Activated T-cell treated with anti-CD3 and anti-CD28 coated beads, Interleukin-2, amount 50 U/mL, for 1 hour (primary cell): ENCODE measurements at regions not wholly inside any gene's neighbourhood (a gene's known extent, or its start where the extent isn't known, plus 50 kb on each side); places are given as distances from the start of the nearest gene placed in this dataset.
"Not testable (repeated sequence)": the region's sequence is repeated elsewhere in the genome, so short reads cannot be mapped to it uniquely, and the experiment has no call there.

Experiments used
- DNase-seq: peaks from one replicate; pipeline ENCODE4 v3.0.0-alpha.2; 2020

DNA sequence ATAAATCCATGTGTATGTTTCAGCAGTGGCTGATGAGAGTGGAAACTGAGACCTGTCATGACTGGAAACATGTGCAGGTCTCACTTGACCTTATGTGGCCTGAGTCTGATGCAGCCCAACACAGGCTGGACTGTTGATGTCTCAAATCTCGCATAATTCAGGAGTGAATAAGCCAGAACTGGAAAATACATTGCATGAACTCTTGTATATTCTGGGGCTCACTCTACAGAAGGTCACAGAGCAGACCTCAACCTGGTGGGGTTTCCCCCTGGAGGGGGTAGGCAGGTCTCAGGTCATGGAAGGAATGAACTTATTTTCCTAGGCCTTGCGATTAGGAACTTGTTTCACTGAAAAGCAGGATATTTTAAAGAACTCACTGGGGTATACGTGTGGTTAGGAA lies 146.3 kb upstream of the THUMPD2 start:
- DNase-seq: no peak

DNA sequence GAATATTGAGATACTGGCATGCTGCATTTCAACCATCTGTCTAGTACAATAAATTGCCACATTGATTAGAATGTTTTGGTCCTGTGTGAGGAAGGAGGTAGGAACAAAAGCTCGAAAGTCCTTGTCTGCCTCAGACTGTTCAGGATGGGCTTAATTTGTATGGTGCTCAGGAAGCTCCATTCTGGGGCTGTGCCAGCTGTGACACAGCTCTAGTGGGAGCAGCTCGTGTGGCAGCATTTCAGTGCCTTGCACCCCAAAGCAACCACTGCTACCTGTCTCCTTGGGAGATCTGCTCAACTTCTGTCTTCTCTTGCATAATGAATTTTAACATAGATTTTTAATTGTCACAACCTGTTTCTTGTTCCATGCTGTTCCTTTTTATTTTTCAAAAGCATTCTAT lies 144.4 kb upstream of the THUMPD2 start:
- no peak for DNase-seq

DNA sequence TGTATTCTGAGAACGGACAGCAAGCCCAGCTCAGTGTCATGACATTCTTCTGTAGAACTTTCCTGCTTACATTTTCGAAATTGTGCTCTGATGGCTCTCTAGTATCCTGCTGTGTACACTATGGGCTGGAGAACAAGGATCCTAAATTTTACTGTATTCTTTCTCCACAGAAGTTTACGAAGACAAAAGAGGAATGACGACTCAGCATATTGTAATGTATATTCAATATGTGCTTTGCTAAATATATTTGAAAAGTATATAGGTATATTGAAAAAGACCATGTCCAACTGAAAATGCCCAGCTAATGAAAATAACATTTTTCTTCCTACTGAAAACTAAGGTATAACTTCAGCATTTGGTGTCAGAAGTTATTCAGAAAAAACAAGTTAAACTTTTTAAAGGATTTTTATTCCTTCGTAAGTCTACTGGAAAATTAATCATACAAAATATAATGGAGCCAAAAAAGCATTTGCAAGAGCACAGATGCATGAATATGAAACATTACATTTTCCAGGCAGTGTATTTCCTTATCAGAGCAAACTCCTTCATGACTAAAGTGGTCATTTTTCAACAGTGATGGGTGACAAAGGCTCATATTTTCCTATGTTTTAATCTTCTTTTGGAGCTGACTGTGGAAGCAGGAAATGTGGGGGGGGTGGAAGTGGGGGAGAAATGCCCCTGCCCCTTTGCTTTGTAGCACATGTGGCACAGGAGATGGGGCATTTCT lies 143.8 kb upstream of the THUMPD2 start:
- no peak for DNase-seq

DNA sequence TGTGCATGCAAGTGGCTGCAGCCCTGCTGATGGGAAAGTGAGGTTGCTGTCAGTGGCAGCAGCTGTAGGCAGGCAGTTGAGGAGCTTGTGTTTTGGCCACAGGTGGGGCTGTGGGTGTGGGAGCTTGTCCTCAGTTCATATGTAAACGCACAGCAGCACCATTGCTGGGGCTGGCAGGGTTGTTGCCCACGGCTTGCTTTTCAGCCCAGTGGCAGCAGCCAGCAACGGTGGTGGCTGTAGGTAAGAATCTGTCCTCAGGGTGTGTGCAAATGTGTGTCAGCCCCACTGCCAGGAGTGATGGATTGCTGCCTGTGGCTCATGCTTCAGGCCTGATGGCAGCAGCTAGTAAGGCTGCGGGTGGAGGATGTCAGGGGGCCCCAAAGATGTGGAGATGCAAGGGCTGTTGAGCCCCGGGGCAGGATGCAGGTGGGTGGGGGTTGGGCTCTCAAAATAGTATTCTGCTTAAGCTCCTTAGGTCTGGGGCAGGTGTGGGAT lies 141.3 kb upstream of the THUMPD2 start:
- DNase-seq: no peak

DNA sequence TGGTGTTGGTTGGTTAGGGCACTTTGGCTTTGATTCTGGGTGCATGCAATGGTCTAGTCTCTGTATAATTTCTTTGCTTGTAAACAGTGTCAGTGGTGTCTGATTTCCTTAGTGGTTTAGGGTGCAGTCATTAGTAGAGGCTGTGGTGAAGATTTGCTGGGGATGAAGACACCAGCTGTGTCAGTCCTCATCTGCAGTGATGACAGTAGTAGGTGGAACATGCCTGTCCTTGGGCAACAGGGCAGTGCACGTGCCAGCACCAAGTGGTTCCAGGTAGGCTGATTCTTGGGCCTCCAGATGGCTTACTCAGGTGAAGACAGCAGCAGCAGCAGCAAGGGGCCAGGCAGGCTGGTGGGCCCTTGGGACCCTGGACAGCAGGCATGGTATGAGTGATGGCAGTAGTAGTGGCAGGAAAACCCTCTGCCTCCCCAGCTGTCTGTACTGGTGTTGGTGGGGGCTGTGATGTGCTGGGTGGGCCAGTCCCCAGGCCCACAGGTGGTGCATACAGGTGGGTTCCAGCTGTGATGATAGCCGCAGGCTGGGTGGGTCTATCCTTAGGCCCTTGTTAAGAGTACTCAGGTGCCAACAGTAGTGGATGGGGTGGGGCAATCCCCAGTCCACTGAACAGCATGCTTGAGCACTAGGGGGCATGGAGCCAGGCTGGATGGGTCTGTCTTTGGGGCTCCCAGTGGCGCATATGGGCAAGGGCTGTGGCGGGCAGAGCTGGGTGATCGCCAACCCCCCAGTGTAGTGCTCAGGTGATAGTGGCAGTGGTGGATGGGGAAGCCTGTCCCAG lies 140.7 kb upstream of the THUMPD2 start:
- DNase-seq: no peak

DNA sequence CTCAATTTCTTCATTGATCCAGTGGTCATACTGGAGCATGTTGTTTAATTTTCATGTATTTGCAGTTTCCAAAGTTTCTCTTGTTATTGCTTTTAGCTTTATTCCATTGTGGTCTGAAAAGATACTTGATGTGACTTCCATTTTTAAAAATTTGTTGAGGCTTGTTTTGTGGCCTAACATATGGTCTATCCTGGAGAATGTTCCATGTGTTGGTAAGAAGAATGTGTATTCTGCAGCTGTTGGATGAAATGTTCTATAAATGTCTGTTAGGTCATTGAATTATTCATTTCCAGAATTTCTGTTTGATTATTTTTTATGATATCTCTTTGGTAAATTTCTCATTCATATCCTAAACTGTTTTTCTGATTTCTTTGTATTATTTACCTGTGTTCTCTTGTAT lies 139.8 kb upstream of the THUMPD2 start:
- DNase-seq: no peak

DNA sequence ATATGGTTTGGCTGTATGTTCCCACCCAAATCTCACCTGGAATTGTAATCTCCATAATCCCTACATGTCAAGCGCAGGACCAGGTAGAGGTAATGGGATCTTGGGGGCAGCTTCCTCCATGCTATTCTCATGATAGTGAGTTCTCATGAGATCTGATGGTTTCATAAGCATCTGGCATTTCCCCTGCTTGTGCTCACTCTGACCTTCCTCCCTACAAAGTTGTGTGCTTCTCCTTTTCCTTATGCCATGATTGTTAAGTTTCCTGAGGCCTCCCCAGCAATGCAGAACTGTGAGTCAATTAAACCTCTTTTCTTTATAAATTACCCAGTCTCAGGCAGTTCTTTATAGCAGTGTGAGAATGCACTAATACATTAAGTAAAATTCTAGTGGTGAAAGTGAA lies 138.3 kb upstream of the THUMPD2 start:
- DNase-seq: not testable (repeated sequence)

DNA sequence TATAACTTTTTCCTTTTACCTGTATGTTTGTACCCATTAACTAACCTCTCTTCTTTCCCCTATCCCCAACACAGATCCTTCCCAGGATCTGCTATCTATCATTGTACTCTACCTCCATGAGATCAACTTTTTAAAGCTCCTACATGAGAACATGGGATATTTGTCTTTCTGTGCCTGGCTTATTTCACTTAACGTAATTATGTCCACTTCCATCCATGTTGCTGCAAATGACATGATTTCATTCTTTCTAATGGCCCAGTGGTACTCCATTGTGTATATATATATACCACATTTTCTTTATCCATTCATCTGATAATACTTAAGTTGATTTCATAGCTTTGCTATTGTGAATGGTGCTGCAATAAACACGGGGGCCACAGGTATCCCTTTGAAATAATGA lies 135.9 kb upstream of the THUMPD2 start:
- DNase-seq: no peak

DNA sequence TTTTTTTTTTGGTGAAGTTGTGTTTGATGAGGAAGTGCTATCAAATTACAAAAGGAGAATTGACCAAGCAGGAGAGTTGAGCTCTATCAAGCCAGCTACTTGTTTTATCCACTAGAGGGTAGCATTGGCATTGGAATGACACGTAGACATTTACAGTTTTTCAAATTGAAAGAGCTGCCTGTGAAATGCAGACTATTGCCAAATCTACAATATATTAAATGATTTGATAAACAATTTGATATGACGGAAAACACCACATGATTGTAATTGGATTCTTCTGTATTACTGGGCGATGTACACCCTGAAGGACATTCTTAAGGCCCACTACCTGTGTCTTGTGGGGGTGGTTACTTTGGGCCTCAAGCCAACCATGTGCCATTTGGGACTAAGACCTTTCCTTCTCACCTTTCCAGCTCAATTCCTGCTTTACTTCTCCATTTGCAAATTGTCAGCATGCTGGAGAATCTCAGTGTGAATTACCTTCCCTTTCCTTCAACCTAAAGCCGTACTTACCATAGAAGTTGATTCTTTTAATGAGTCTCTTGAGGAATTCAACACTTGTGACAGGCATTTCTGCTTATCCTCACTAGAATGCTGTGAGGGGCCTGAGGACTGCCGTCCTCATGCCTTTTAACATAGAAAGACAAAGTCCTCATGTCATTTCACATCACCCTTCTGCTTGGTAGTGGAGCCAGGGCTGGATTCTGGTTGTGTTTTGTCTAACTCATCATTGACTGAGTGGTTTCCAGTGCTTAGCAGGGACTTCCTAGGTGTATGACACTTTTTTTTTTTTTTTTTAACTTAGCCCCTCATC lies 134.8 kb upstream of the THUMPD2 start:
- DNase-seq: no peak

DNA sequence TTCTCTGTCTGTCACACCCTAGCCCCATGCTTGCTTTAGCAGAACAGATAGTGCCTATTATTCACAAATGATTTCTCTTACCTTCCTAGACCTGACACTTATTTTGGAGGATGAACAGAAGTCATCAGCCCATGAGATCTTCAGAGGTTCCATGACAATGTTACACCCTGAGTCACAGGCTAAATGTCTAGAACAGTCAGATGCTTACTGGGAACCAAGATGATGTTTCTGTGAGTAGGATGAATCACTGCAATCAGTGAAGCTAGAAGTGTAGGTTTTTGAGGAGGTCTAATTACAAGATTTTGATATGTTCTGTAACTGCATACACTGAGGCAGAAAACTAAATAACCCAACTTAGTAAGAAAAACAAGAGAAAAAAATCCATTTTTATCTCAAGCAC lies 123.0 kb upstream of the THUMPD2 start:
- no peak for DNase-seq

DNA sequence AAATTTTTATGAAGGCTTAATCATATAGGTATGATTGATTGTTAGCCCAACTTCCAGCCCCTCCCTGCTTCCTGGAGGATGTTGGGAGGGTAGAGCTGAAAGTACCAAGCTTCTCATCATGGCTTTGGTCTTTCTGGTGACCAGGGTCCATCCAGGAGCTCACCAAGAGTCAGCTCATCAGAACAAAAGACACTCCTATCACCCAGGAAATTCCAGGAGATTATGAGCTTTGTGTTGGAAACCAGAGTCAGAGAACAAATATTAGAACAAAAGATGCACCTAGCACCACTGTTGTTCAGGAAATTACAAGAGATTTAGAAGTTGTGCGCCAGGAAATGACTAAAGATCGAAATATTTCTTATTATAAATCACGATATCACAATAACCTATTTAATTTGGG lies 119.9 kb upstream of the THUMPD2 start:
- DNase-seq: no peak

DNA sequence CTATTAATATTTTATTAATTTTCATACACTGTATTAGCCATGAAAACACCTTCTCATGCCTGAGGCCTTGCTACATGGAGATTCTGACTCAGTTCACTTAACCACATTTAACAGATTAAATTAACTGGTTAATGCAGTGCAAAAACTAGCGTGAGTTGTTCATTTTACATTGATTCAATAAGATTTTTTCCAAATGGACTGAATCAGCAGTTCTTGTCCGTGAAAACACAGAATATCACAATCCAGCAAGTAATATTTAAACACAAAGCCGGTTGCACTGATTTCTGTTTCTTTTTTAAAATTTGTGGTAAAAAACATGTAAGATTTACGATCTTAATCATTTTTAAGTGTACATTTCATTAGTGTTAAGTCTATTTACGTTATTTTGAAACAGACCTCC lies 118.2 kb upstream of the THUMPD2 start:
- no peak for DNase-seq

DNA sequence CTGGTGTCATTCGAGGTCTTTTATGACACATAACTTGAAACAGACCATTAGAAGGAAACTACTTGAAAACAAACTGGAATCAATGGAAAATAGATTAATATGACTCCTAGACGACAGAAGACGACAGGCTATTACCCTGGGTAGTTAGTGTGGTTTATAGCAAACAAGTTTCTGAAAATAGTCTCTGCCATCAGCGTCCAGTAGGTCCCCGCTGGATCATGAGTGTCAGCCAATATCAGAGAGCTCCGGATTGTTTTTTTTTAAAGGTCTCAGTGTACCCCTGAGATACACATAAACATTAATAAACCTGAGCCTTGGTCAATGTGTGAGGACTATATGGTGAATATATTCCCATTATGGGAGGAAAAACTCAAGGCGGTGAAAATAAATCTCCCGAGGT lies 115.0 kb upstream of the THUMPD2 start:
- DNase-seq: no peak

DNA sequence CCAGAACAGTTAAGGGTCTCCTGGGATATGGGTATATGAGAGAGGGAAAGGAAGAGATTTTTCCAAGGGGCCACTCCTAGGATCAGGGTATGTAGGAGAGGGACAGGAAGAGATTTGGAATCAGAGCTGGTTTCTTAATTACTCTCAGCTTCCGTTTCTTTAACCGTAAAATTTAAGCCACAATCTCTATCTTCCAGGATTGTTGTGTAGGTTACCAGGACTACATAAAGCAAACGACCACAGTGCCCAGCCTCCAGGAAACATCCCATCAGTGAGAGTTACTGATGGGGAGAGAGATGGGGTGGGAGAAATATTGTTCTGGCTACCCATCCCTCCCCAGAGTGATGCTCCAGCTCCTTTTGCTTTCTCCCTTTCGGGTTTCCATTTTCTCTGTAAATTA lies 114.6 kb upstream of the THUMPD2 start:
- no peak for DNase-seq

DNA sequence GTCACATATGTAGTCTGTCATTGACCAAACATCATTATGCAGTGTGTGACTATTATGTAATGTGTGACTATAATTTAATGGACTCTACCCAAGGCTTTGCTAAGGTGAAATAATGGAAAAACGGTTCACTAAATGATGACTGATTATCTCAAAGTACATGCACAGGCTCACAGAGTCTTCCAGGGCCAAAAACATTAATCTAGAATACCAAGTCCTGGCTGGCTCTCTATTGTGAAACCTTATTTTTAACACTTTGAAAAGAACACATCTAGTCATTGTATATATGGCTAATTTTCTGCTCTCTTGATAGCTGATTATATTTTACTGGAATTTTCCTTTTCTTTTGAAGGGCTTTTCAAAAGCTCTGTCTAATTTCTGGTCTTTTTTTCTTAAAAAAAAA lies 102.9 kb upstream of the THUMPD2 start:
- DNase-seq: no peak

DNA sequence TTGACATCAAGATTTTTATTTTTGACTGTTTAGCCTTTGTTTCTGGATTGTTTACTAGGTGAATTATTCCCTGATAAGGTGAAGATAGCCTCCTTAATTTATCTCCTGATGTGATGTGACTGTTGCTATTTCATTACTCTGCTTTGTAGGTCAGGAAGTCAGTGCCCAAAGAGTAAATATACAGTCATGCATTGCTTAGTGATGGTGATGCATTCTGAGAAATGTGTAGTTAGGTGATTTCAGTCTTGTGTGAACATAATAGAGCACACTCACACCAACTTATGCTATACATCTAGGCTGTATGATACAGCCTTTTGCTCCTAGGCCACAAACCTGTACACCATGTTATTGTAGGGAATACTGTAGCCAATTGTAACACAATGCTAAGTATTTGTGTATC lies 102.4 kb upstream of the THUMPD2 start:
- no peak for DNase-seq

DNA sequence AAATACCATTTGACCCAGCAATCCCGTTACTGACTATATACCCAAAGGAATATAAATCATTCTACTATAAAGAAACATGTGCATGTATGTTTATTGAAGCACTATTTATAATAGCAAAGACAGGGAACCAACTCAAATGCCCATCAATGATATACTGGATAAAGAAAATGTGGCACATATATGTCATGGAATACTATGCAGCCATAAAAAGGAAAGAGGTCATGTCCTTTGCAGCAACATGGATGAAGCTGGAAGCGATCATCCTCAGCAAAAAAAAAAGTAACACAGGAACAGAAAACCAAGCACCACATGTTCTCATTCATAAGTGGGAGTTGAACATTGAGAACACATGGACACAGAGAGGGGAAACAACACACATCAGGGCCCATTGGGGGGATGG lies 99.9 kb upstream of the THUMPD2 start:
- DNase-seq: not testable (repeated sequence)

DNA sequence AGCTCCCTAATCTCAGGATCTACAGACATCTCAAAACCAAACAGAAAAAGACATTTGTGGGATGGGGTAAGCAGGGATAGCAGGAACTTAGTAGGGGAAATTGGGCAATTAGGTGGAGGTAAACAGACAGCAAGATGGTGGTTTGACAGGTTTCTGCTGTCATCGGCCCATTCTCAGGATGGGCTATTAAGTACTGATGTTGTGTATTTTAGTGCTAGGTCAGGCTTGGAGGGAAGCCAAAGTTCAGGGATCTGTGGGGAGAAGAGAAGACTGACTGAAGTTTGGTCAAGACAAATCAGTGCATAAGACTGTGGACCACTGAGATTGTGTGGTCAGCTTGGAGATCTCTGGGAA lies 96.8 kb upstream of the THUMPD2 start:
- DNase-seq: no peak

DNA sequence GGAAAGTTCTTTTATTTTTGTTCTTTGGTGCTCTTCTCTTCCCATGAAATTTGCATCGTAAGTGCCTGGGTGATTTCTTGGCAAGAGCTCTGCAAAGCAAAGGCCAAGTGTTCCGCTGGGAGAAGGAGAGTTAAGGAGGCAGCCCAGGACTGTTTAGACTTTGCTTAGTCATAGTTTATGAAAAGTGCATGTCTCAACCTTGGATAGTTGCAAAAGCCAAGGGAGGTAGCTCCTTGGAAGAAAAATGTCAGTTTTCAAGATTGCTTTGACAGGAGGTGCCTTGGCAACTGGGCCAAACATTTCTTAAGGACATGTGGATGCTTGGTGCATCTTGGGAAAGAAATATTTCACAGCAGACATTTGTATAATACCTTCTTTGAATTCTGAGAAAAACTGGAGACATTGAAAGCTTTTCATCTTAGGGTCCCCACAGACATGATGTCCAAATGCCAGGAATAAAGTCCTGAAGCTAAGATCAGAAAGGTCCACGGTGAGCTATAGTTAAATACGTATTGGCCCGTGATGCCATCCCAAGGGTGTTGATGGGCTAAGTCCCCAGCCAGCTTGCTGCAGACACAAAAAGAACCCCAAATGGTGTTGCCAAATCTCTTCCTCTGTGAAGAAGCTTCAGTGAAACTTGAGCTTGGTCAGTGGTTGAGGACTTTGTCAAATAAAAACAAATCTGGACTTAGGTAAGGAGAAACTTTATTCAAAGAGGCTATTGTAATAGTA lies 96.3 kb upstream of the THUMPD2 start:
- DNase-seq: no peak

DNA sequence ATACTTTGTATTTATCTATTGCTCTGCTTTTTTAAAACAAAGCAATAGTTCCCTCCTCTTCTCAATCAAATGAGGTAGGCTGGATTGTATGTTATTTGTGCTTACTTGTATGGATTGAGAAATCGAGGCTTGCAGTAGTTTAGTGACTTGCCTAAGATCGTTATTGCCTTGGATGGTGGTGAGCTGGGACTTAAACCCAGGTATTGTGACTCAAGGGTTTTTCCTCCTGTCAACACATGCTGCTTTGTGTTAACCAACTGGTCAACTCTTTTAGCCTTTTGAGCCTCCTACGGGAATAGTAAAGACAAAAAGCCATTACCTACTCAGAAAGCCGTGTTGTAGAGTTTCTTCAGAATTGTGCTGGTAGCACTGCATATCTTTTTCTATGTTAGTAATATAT lies 95.2 kb upstream of the THUMPD2 start:
- DNase-seq: no peak

DNA sequence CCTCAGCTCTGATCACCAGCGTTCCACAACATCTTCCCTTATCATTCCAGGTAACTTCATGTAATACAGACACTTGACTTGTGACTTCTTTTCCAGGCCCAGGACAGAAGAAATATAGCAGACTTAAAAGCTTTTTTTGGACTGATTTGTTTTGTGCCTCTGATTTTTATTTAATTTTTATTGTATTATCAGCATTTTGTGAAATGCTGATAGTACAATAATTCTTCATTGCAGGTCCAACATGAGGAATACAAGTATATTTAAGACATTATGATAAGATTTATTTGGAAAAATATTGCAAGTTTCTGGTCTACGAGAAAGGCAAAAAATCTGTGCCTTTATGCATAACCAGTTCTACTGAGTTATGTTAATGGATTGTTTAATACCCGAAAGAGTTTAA lies 94.5 kb upstream of the THUMPD2 start:
- DNase-seq: no peak

DNA sequence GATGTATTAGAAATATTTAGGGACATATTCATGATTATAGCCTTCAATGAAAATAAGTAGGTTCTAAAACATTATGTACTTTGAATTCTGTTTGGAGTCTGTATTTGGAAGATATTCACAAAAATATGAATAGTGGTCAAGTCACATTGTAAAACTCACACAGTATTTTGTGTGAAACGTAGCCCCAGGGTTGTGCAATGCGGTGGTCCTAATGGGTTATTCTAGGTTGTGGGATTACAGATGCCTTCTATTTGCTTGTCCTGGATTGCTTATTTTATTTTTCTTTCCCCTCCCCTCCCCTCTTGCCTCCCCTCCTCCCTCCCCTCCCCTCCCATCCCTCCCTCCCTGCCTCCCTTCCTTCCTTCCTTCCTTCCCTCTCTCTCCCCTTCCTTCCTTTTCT lies 93.7 kb upstream of the THUMPD2 start:
- no peak for DNase-seq

DNA sequence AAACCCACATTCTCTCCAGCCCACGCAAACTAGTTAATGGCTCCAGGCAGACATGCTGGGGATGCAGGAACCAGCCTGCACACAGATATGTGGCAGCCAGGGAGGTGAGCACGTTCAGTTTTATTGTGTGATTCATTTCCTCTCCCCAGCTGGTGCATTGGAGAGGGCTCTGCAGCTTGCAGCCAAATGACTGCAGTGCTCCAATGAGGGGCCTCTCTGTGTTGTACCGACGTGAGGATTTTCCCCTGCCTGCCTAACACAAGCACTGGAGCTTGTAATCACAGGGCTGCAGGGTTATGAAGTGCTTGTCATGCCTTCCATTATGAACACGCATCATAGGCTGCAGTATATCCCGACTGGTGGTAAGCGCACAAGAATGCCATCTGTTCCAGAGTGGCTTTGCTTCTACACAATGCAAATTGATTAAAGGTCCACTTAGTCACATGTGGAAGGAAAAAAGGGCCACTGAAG lies 92.3 kb upstream of the THUMPD2 start:
- no peak for DNase-seq
